ENCODE measurements at regions not wholly inside any gene's neighbourhood (a gene's known extent, or its start where the extent isn't known, plus 50 kb on each side); places are given as distances from the start of the nearest gene placed in this dataset.

- no peak for DNase-seq (ENCODE audit: low spot score)
Measured at GRCh38 chr2:15794608-15795134, 145.7 kb upstream of the MYCN start.

GRCh38 chr2:15795426-15795825, 144.9 kb upstream of the MYCN start:
- DNase-seq (ENCODE audit: low spot score), result no peak

GRCh38 chr2:15796167-15796942, 144.0 kb upstream of the MYCN start:
- DNase-seq (ENCODE audit: low spot score), result no peak

- peak; percentile 67 for DNase-seq (ENCODE audit: low spot score)
Measured at GRCh38 chr2:15797231-15797938, 143.0 kb upstream of the MYCN start.

GRCh38 chr2:15797939-15798281, 142.4 kb upstream of the MYCN start:
- no peak for DNase-seq (ENCODE audit: low spot score)

- no peak for DNase-seq (ENCODE audit: low spot score)
Measured at GRCh38 chr2:15798701-15799431, 141.5 kb upstream of the MYCN start.

GRCh38 chr2:15799432-15799827, 140.9 kb upstream of the MYCN start:
- no peak for DNase-seq (ENCODE audit: low spot score)

- peak; percentile 47 for DNase-seq (ENCODE audit: low spot score)
Measured at GRCh38 chr2:15800495-15801329, 139.6 kb upstream of the MYCN start.

- DNase-seq (ENCODE audit: low spot score), result no peak
Measured at GRCh38 chr2:15801439-15801838, 138.9 kb upstream of the MYCN start.

GRCh38 chr2:15801904-15802303, 138.4 kb upstream of the MYCN start:
- no peak for DNase-seq (ENCODE audit: low spot score)

GRCh38 chr2:15802657-15803542, 137.4 kb upstream of the MYCN start:
- no peak for DNase-seq (ENCODE audit: low spot score)

- DNase-seq (ENCODE audit: low spot score), result no peak
Measured at GRCh38 chr2:15803543-15804245, 136.7 kb upstream of the MYCN start.

- DNase-seq (ENCODE audit: low spot score), result no peak
Measured at GRCh38 chr2:15804246-15804619, 136.1 kb upstream of the MYCN start.

- no peak for DNase-seq (ENCODE audit: low spot score)
Measured at GRCh38 chr2:15804691-15805090, 135.7 kb upstream of the MYCN start.

GRCh38 chr2:15805206-15805605, 135.1 kb upstream of the MYCN start:
- DNase-seq (ENCODE audit: low spot score), result no peak

GRCh38 chr2:15805772-15806171, 134.6 kb upstream of the MYCN start:
- DNase-seq (ENCODE audit: low spot score), result no peak

GRCh38 chr2:15806801-15807417, 133.4 kb upstream of the MYCN start:
- DNase-seq (ENCODE audit: low spot score), result no peak

- no peak for DNase-seq (ENCODE audit: low spot score)
Measured at GRCh38 chr2:15807418-15808203, 132.7 kb upstream of the MYCN start.

Measured in iPS-NIHi11 (cell line).